BLaER1 (cell line): ENCODE measurements at regions not wholly inside any gene's neighbourhood (a gene's known extent, or its start where the extent isn't known, plus 50 kb on each side); places are given as distances from the start of the nearest gene placed in this dataset.

Experiments used
- H3K27ac ChIP-seq: shearing (Covaris generic); formaldehyde crosslinking; 2 replicates; pipeline ENCODE4 v1.8.1; 2022
- H3K27me3 ChIP-seq: shearing (Covaris generic); formaldehyde crosslinking; 2 replicates; pipeline ENCODE4 v1.8.1; 2022
- H3K36me3 ChIP-seq: shearing (Covaris generic); formaldehyde crosslinking; 2 replicates; pipeline ENCODE4 v1.8.1; 2022
- H3K4me1 ChIP-seq: shearing (Covaris generic); formaldehyde crosslinking; 2 replicates; pipeline ENCODE4 v1.8.1; 2022
- H3K4me2 ChIP-seq: shearing (Covaris generic); formaldehyde crosslinking; 2 replicates; pipeline ENCODE4 v1.8.1; 2022
- H3K4me3 ChIP-seq: shearing (Covaris generic); formaldehyde crosslinking; 2 replicates; pipeline ENCODE4 v1.8.1; 2022
- H3K9ac ChIP-seq: shearing (Covaris generic); formaldehyde crosslinking; 2 replicates; pipeline ENCODE4 v1.8.1; 2022
- H3K9me3 ChIP-seq: shearing (Covaris generic); formaldehyde crosslinking; 2 replicates; pipeline ENCODE4 v1.8.1; 2022
- H4K20me1 ChIP-seq: shearing (Covaris generic); formaldehyde crosslinking; 2 replicates; pipeline ENCODE4 v1.8.1; 2022
- Cebpa-rat ChIP-seq: shearing (Covaris generic); IDR thresholded peaks from 2 replicates; pipeline ENCODE4 v1.8.1; 2022

- H4K20me1 ChIP-seq: no peaks in the 10 kb centered on the region
Observed at GRCh38 chr14:38752341-38752740, 350.7 kb downstream of the SEC23A start.

GRCh38 chr14:38751459-38751858 lies 351.6 kb downstream of the SEC23A start:
- no peak overlapping the region for H3K4me3 ChIP-seq
- H3K4me1 ChIP-seq: no peaks in the 10 kb centered on the region
- H4K20me1 ChIP-seq: no peaks in the 10 kb centered on the region
- no peaks in the 10 kb centered on the region for H3K9me3 ChIP-seq
- no peak overlapping the region for H3K9ac ChIP-seq
- H3K36me3 ChIP-seq: no peaks in the 10 kb centered on the region
- H3K4me2 ChIP-seq: no peak overlapping the region
- TF ChIP-seq Cebpa-rat: no peak
- no peaks in the 10 kb centered on the region for H3K27me3 ChIP-seq
- H3K27ac ChIP-seq: no peak overlapping the region

More at GRCh38 chr14:38752341-38752740, 350.7 kb downstream of the SEC23A start:
- no peak for TF ChIP-seq Cebpa-rat
- Histone ChIP-seq H3K9ac (no peak overlapping the region), H3K4me2 (no peak overlapping the region), H3K4me1 (no peaks in the 10 kb centered on the region), H3K4me3 (no peak overlapping the region), H3K9me3 (no peaks in the 10 kb centered on the region), H3K27ac (no peak overlapping the region), H3K27me3 (no peaks in the 10 kb centered on the region), H3K36me3 (no peaks in the 10 kb centered on the region)

- H3K9me3 ChIP-seq: no peaks in the 10 kb centered on the region
- no peak overlapping the region for H3K4me3 ChIP-seq
- H3K27ac ChIP-seq: no peak overlapping the region
- H3K36me3 ChIP-seq: no peaks in the 10 kb centered on the region
- no peak overlapping the region for H3K9ac ChIP-seq
- H3K4me1 ChIP-seq: no peaks in the 10 kb centered on the region
- TF ChIP-seq Cebpa-rat: no peak
- H4K20me1 ChIP-seq: no peaks in the 10 kb centered on the region
- H3K4me2 ChIP-seq: no peak overlapping the region
- H3K27me3 ChIP-seq: no peaks in the 10 kb centered on the region
Observed at GRCh38 chr14:38749936-38750335, 353.1 kb downstream of the SEC23A start.

- Histone ChIP-seq H3K4me3 (no peak overlapping the region), H3K27me3 (no peaks in the 10 kb centered on the region), H3K27ac (no peak overlapping the region), H3K9me3 (no peaks in the 10 kb centered on the region), H4K20me1 (no peaks in the 10 kb centered on the region), H3K4me1 (no peaks in the 10 kb centered on the region), H3K36me3 (no peaks in the 10 kb centered on the region), H3K9ac (no peak overlapping the region), H3K4me2 (no peak overlapping the region)
- TF ChIP-seq Cebpa-rat: no peak
Observed at GRCh38 chr14:38745861-38746260, 357.2 kb downstream of the SEC23A start.

- H4K20me1 ChIP-seq: no peaks in the 10 kb centered on the region
- no peak overlapping the region for H3K9ac ChIP-seq
- H3K9me3 ChIP-seq: no peaks in the 10 kb centered on the region
- H3K4me2 ChIP-seq: no peak overlapping the region
- no peaks in the 10 kb centered on the region for H3K36me3 ChIP-seq
- H3K4me3 ChIP-seq: no peak overlapping the region
- TF ChIP-seq Cebpa-rat: no peak
- H3K27ac ChIP-seq: no peak overlapping the region
- no peaks in the 10 kb centered on the region for H3K27me3 ChIP-seq
- H3K4me1 ChIP-seq: no peaks in the 10 kb centered on the region
Observed at GRCh38 chr14:38743966-38744584, 359.0 kb downstream of the SEC23A start.

GRCh38 chr14:38737686-38738407 lies 365.2 kb downstream of the SEC23A start:
- H3K9me3 ChIP-seq: no peaks in the 10 kb centered on the region
- no peaks in the 10 kb centered on the region for H3K27me3 ChIP-seq
- no peak overlapping the region for H3K27ac ChIP-seq
- H3K4me3 ChIP-seq: no peak overlapping the region
- no peak overlapping the region for H3K9ac ChIP-seq
- no peaks in the 10 kb centered on the region for H4K20me1 ChIP-seq
- H3K4me2 ChIP-seq: no peak overlapping the region
- no peaks in the 10 kb centered on the region for H3K4me1 ChIP-seq
- TF ChIP-seq Cebpa-rat: no peak
- H3K36me3 ChIP-seq: no peaks in the 10 kb centered on the region

- no peaks in the 10 kb centered on the region for H3K27me3 ChIP-seq
- no peaks in the 10 kb centered on the region for H3K36me3 ChIP-seq
- H3K9ac ChIP-seq: no peak overlapping the region
- no peak overlapping the region for H3K4me2 ChIP-seq
- no peaks in the 10 kb centered on the region for H3K4me1 ChIP-seq
- H3K27ac ChIP-seq: no peak overlapping the region
- no peaks in the 10 kb centered on the region for H4K20me1 ChIP-seq
- no peak for TF ChIP-seq Cebpa-rat
- H3K4me3 ChIP-seq: no peak overlapping the region
- no peaks in the 10 kb centered on the region for H3K9me3 ChIP-seq
Observed at GRCh38 chr14:38735005-38735404, 368.0 kb downstream of the SEC23A start.

GRCh38 chr14:38731962-38732361 lies 371.1 kb downstream of the SEC23A start:
- no peaks in the 10 kb centered on the region for H4K20me1 ChIP-seq
- H3K9me3 ChIP-seq: no peaks in the 10 kb centered on the region
- TF ChIP-seq Cebpa-rat: no peak
- H3K9ac ChIP-seq: no peak overlapping the region
- no peaks in the 10 kb centered on the region for H3K27me3 ChIP-seq
- no peak overlapping the region for H3K4me3 ChIP-seq
- H3K27ac ChIP-seq: no peak overlapping the region
- H3K36me3 ChIP-seq: no peaks in the 10 kb centered on the region
- no peaks in the 10 kb centered on the region for H3K4me1 ChIP-seq
- H3K4me2 ChIP-seq: no peak overlapping the region

- Histone ChIP-seq H3K36me3 (no peaks in the 10 kb centered on the region), H3K27ac (no peak overlapping the region), H3K4me1 (no peaks in the 10 kb centered on the region), H3K9me3 (no peaks in the 10 kb centered on the region), H3K27me3 (no peaks in the 10 kb centered on the region), H4K20me1 (no peaks in the 10 kb centered on the region), H3K4me2 (no peak overlapping the region), H3K9ac (no peak overlapping the region), H3K4me3 (no peak overlapping the region)
- no peak for TF ChIP-seq Cebpa-rat
Observed at GRCh38 chr14:38730420-38730819, 372.6 kb downstream of the SEC23A start.

- H3K27ac ChIP-seq: no peak overlapping the region
- no peak overlapping the region for H3K9ac ChIP-seq
- H3K4me1 ChIP-seq: no peaks in the 10 kb centered on the region
- H3K36me3 ChIP-seq: no peaks in the 10 kb centered on the region
- H3K27me3 ChIP-seq: no peaks in the 10 kb centered on the region
- no peaks in the 10 kb centered on the region for H3K9me3 ChIP-seq
- H4K20me1 ChIP-seq: no peaks in the 10 kb centered on the region
- no peak overlapping the region for H3K4me2 ChIP-seq
- TF ChIP-seq Cebpa-rat: no peak
- H3K4me3 ChIP-seq: no peak overlapping the region
Observed at GRCh38 chr14:38727731-38728130, 375.3 kb downstream of the SEC23A start.
